ENCODE measurements at regions not wholly inside any gene's neighbourhood (a gene's known extent, or its start where the extent isn't known, plus 50 kb on each side); places are given as distances from the start of the nearest gene placed in this dataset.

- H3K4me3 Mint-ChIP-seq, result no peak overlapping the region
- Histone ChIP-seq H4K91ac (ENCODE audit: insufficient read length, low read depth, low read length) (no peak overlapping the region), H3K9me3 (ENCODE audit: control insufficient read depth, low read depth, low read length) (no peaks in the 10 kb centered on the region), H2AK5ac (ENCODE audit: insufficient read length, low read length) (no peak overlapping the region), H3K4me2 (ENCODE audit: insufficient read depth, insufficient read length, low read length) (no peak overlapping the region), H2BK20ac (ENCODE audit: low read depth, low read length, poor library complexity, severe bottlenecking) (no peak overlapping the region), H2AFZ (ENCODE audit: low read length) (no peak overlapping the region), H3K27me3 (ENCODE audit: insufficient read depth, low read length) (no peaks in the 10 kb centered on the region), H3T11ph (ENCODE audit: low read length) (no peak overlapping the region), H3K79me2 (ENCODE audit: insufficient read depth, low read length) (no peaks in the 10 kb centered on the region), H4K5ac (ENCODE audit: insufficient read length, low read depth, low read length) (no peak overlapping the region), H3K23ac (ENCODE audit: insufficient read length, low read depth, low read length) (no peak overlapping the region), H2BK12ac (ENCODE audit: insufficient read length, low read depth, low read length) (no peak overlapping the region), H3K79me1 (ENCODE audit: insufficient read depth, low read depth, low read length, poor library complexity, severe bottlenecking) (no peaks in the 10 kb centered on the region), H3K56ac (ENCODE audit: insufficient read length, low read depth, low read length) (no peak overlapping the region), H4K8ac (replicated peaks; ENCODE audit: insufficient read length, low read depth, low read length) (no peak overlapping the region), H3K23me2 (ENCODE audit: insufficient read length, low read depth, low read length, poor library complexity, severe bottlenecking) (no peaks in the 10 kb centered on the region), H4K20me1 (ENCODE audit: control insufficient read depth, insufficient read depth, insufficient read length) (no peaks in the 10 kb centered on the region), H3K9ac (ENCODE audit: extremely low read depth, insufficient read length, low read length) (no peak overlapping the region), H3K14ac (ENCODE audit: insufficient read depth, low read length) (no peak overlapping the region), H3K27ac (ENCODE audit: insufficient read length, low read depth, low read length) (no peak overlapping the region), H3K4ac (ENCODE audit: low read depth, low read length) (no peak overlapping the region), H3K4me1 (ENCODE audit: insufficient read depth, low read length) (no peaks in the 10 kb centered on the region), H2BK15ac (ENCODE audit: low read depth, low read length) (no peak overlapping the region), H3K18ac (ENCODE audit: insufficient read length, low read depth, low read length) (no peak overlapping the region), H2BK120ac (ENCODE audit: low read depth, low read length, poor library complexity, severe bottlenecking) (no peak overlapping the region), H2BK5ac (ENCODE audit: insufficient read length, low read length) (no peak overlapping the region)
- peaks cover 0 to 5% of the 10 kb centered on the region in 2 experiments; a peak in 3 of 5 replicates for H3K9me3 Mint-ChIP-seq
- no peaks in the 10 kb centered on the region for H3K4me1 Mint-ChIP-seq
- WGBS (ENCODE audit: extremely low coverage, insufficient read length, low lambda C conversion rate), result no CpG with 5 or more reads among the region's 3 CpGs
- no peak overlapping the region for H3K27ac Mint-ChIP-seq
- no peak for DNase-seq
- no peaks in the 10 kb centered on the region for H3K27me3 Mint-ChIP-seq (ENCODE audit: low read depth)
- no peak for TF ChIP-seq CTCF (conservative IDR thresholded peaks at IDR 0.05)
- peaks cover 0 to 6% (median 0%) of the 10 kb centered on the region in 3 experiments; a peak in 2 of 7 replicates for H3K36me3 Mint-ChIP-seq (ENCODE audit: insufficient read depth in 1 of 3, low read depth in 3 of 3)
Observed at GRCh38 chr2:208879666-208880065, 473.1 kb downstream of the PTH2R start.

Measured in H9 (cell line).